ENCODE measurements at regions not wholly inside any gene's neighbourhood (a gene's known extent, or its start where the extent isn't known, plus 50 kb on each side); places are given as distances from the start of the nearest gene placed in this dataset.
"Not testable (repeated sequence)": the region's sequence is repeated elsewhere in the genome, so short reads cannot be mapped to it uniquely, and the experiment has no call there.

GRCh38 chr14:40652089-40652691, 954.5 kb upstream of the LRFN5 start:
- DNase-seq = no peak
- Histone ChIP-seq H3K4me1 (no peaks in the 10 kb centered on the region), H3K9me3 (no peaks in the 10 kb centered on the region), H3K36me3 (no peaks in the 10 kb centered on the region), H3K27me3 (no peaks in the 10 kb centered on the region), H3K27ac (no peak overlapping the region), H3K4me3 (replicated peaks in 1 of 3) (no peak overlapping the region)
- TF ChIP-seq CTCF (IDR thresholded peaks at IDR 0.05) = no peak
- no peak for TF ChIP-seq POLR2A (IDR thresholded peaks at IDR 0.05)
- intact Hi-C loops (cut with DNase I) = no loop called here

- no peaks in the 10 kb centered on the region for H3K9me3 ChIP-seq
- DNase-seq = no peak
- H3K27ac ChIP-seq = no peak overlapping the region
- 67 to 71% methylated on average over 1 of the region's 1 CpG for WGBS, 2 donors
- H3K27me3 ChIP-seq = no peaks in the 10 kb centered on the region
- TF ChIP-seq CTCF (IDR thresholded peaks at IDR 0.05) (no peak), POLR2A (IDR thresholded peaks at IDR 0.05) (no peak)
- intact Hi-C loops (cut with DNase I) = no loop called here
- H3K36me3 ChIP-seq = no peaks in the 10 kb centered on the region
- H3K4me1 ChIP-seq = no peaks in the 10 kb centered on the region
- no peak overlapping the region for H3K4me3 ChIP-seq (replicated peaks in 1 of 3)
These were observed 976.2 kb upstream of the LRFN5 start for GRCh38 chr14:40630471-40630870.

- intact Hi-C loops (cut with DNase I); H3K9me3 ChIP-seq; H3K4me3 ChIP-seq (replicated peaks in 1 of 3); H3K36me3 ChIP-seq; H3K27me3 ChIP-seq; H3K4me1 ChIP-seq; H3K27ac ChIP-seq; DNase-seq: not testable (repeated sequence)
- 98% methylated on average over 14 to 36 of the region's 44 CpGs for WGBS, 2 donors
These were observed 977.0 kb upstream of the LRFN5 start for GRCh38 chr14:40629551-40630137.

- intact Hi-C loops (cut with DNase I) = no loop called here
These were observed 977.5 kb upstream of the LRFN5 start for GRCh38 chr14:40629144-40629543.

GRCh38 chr14:40623643-40624042, 983.0 kb upstream of the LRFN5 start:
- no peaks in the 10 kb centered on the region for H3K9me3 ChIP-seq
- H3K36me3 ChIP-seq = no peaks in the 10 kb centered on the region
- intact Hi-C loops (cut with DNase I) = no loop called here
- H3K4me1 ChIP-seq = no peaks in the 10 kb centered on the region
- TF ChIP-seq POLR2A (IDR thresholded peaks at IDR 0.05) (no peak), CTCF (IDR thresholded peaks at IDR 0.05) (no peak)
- H3K4me3 ChIP-seq (replicated peaks in 1 of 3) = no peak overlapping the region
- H3K27ac ChIP-seq = no peak overlapping the region
- no peak for DNase-seq
- H3K27me3 ChIP-seq = no peaks in the 10 kb centered on the region
- 30 to 35% methylated on average over 2 of the region's 2 CpGs for WGBS, 2 donors

More at GRCh38 chr14:40629144-40629543, 977.5 kb upstream of the LRFN5 start:
- no peaks in the 10 kb centered on the region for H3K9me3 ChIP-seq
- DNase-seq = no peak
- TF ChIP-seq CTCF (IDR thresholded peaks at IDR 0.05) = no peak
- no peak for TF ChIP-seq POLR2A (IDR thresholded peaks at IDR 0.05)
- no peak overlapping the region for H3K27ac ChIP-seq
- no peaks in the 10 kb centered on the region for H3K36me3 ChIP-seq
- WGBS, 2 donors = 83 to 92% methylated on average over 3 of the region's 3 CpGs
- H3K4me3 ChIP-seq (replicated peaks in 1 of 3) = no peak overlapping the region
- H3K4me1 ChIP-seq = no peaks in the 10 kb centered on the region
- H3K27me3 ChIP-seq = no peaks in the 10 kb centered on the region
